KMS-11 (cell line): ENCODE measurements at regions not wholly inside any gene's neighbourhood (a gene's known extent, or its start where the extent isn't known, plus 50 kb on each side); places are given as distances from the start of the nearest gene placed in this dataset.

Experiments used
- H2AFZ ChIP-seq: fragments of 200-600 bp; sonication (generic); 2 replicates; pipeline ENCODE4 v1.6.1; 2016; ENCODE audit warnings: antibody characterized with exemption, mixed run types, low read depth
- H3K27ac ChIP-seq: fragments of 200-600 bp; sonication (generic); 2 replicates; pipeline ENCODE4 v1.6.1; 2016; ENCODE audit warnings: mild to moderate bottlenecking, mixed run types
- H3K27me3 ChIP-seq: fragments of 200-600 bp; sonication (generic); 2 replicates; pipeline ENCODE4 v1.6.1; 2017; ENCODE audit warnings: mild to moderate bottlenecking, low read depth, mixed run types, moderate library complexity; ENCODE audit not compliant: insufficient read depth
- H3K36me3 ChIP-seq: fragments of 200-600 bp; sonication (generic); 2 replicates; pipeline ENCODE4 v1.6.1; 2017; ENCODE audit warnings: mild to moderate bottlenecking, mixed run types; ENCODE audit not compliant: insufficient read depth
- H3K4me1 ChIP-seq: fragments of 200-600 bp; sonication (generic); 2 replicates; pipeline ENCODE4 v1.6.1; 2016; ENCODE audit warnings: mild to moderate bottlenecking, low read depth, mixed run types; ENCODE audit not compliant: poor library complexity, severe bottlenecking
- H3K4me2 ChIP-seq: fragments of 200-600 bp; sonication (generic); 2 replicates; pipeline ENCODE4 v1.7.0; 2016; ENCODE audit warnings: mild to moderate bottlenecking, mixed run types
- H3K4me3 ChIP-seq: fragments of 200-600 bp; sonication (generic); IDR thresholded peaks from 2 replicates; pipeline ENCODE4 v1.6.1; 2017; ENCODE audit warnings: low read depth, low read length, mixed read lengths; ENCODE audit not compliant: insufficient read depth
- H3K79me2 ChIP-seq: fragments of 200-600 bp; sonication (generic); 2 replicates; pipeline ENCODE4 v1.6.1; 2016; ENCODE audit warnings: low read depth, mixed run types; ENCODE audit not compliant: insufficient read depth
- H3K9ac ChIP-seq: fragments of 200-600 bp; sonication (generic); 2 replicates; pipeline ENCODE4 v1.6.1; 2016; ENCODE audit warnings: mild to moderate bottlenecking, mixed run types
- H4K20me1 ChIP-seq: fragments of 200-600 bp; sonication (generic); 2 replicates; pipeline ENCODE4 v1.6.1; 2016; ENCODE audit warnings: mild to moderate bottlenecking, mixed run types; ENCODE audit not compliant: insufficient read depth
- CTCF ChIP-seq: fragments of 200-600 bp; sonication (generic); conservative IDR thresholded peaks from 2 replicates; pipeline ENCODE4 v1.6.1; 2017; ENCODE audit warnings: low read depth, mild to moderate bottlenecking, antibody characterized with exemption, low read length, moderate library complexity, mixed read lengths

- Histone ChIP-seq H3K4me1 (no peaks in the 10 kb centered on the region), H3K4me2 (no peak overlapping the region), H3K36me3 (no peaks in the 10 kb centered on the region), H3K27me3 (no peaks in the 10 kb centered on the region; the same call in 1 of the 2 replicates), H3K4me3 (no peak overlapping the region), H2AFZ (no peak overlapping the region), H4K20me1 (no peaks in the 10 kb centered on the region), H3K9ac (no peak overlapping the region), H3K79me2 (no peaks in the 10 kb centered on the region), H3K27ac (no peak overlapping the region)
- no peak for TF ChIP-seq CTCF
These were observed 80.8 kb upstream of the ANO1 start for GRCh38 chr11:69997352-69997751.

- Histone ChIP-seq H3K79me2 (no peaks in the 10 kb centered on the region), H3K27ac (no peak overlapping the region), H4K20me1 (no peaks in the 10 kb centered on the region), H2AFZ (no peak overlapping the region), H3K4me1 (no peaks in the 10 kb centered on the region), H3K27me3 (no peaks in the 10 kb centered on the region), H3K4me3 (no peak overlapping the region), H3K4me2 (no peak overlapping the region), H3K9ac (no peak overlapping the region), H3K36me3 (no peaks in the 10 kb centered on the region)
- no peak for TF ChIP-seq CTCF
These were observed 78.4 kb upstream of the ANO1 start for GRCh38 chr11:69999721-70000120.

- no peak for TF ChIP-seq CTCF
- Histone ChIP-seq H3K27me3 (no peaks in the 10 kb centered on the region), H3K36me3 (no peaks in the 10 kb centered on the region), H4K20me1 (no peaks in the 10 kb centered on the region), H2AFZ (no peak overlapping the region), H3K79me2 (no peaks in the 10 kb centered on the region), H3K4me3 (no peak overlapping the region), H3K4me2 (no peak overlapping the region), H3K27ac (no peak overlapping the region), H3K4me1 (no peaks in the 10 kb centered on the region), H3K9ac (no peak overlapping the region)
These were observed 77.9 kb upstream of the ANO1 start for GRCh38 chr11:70000228-70000627.

GRCh38 chr11:70001246-70001645, 76.9 kb upstream of the ANO1 start:
- Histone ChIP-seq H3K79me2 (no peaks in the 10 kb centered on the region), H3K36me3 (no peaks in the 10 kb centered on the region), H3K27ac (no peak overlapping the region), H3K4me1 (no peaks in the 10 kb centered on the region), H4K20me1 (no peaks in the 10 kb centered on the region), H3K4me2 (no peak overlapping the region), H3K9ac (no peak overlapping the region), H3K4me3 (no peak overlapping the region), H3K27me3 (no peaks in the 10 kb centered on the region), H2AFZ (no peak overlapping the region)
- no peak for TF ChIP-seq CTCF
